GM12872 (cell line): ENCODE measurements at regions not wholly inside any gene's neighbourhood (a gene's known extent, or its start where the extent isn't known, plus 50 kb on each side); places are given as distances from the start of the nearest gene placed in this dataset.

Source experiments
- TF ChIP-seq, protein P1 (sequence below): IDR thresholded peaks from 3 replicates; pipeline ENCODE4 v1.5.1; 2011; ENCODE audit warnings: low read depth, mild to moderate bottlenecking, low read length, moderate library complexity; ENCODE audit not compliant: insufficient read depth

DNA sequence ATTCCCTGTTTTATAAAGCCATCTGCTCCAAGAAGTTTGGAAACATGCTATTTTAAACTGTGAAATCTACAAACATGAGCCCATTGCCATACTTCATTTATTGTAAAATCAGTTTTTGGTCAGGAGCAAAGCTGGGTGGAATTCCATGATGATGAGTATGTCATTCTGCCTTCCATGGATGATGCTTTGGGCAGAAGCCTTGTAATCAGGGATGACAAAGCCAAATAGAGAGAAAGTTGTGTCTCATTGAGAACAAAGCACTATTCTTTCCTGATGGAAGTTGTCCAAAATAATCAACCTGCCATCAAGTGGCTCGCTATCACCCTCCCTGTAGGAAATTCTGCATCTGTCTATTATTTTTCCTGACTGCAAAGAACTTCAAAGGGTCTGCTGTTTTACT is 313.0 kb upstream of the DEFB112 start:
- TF ChIP-seq, protein P1, sequence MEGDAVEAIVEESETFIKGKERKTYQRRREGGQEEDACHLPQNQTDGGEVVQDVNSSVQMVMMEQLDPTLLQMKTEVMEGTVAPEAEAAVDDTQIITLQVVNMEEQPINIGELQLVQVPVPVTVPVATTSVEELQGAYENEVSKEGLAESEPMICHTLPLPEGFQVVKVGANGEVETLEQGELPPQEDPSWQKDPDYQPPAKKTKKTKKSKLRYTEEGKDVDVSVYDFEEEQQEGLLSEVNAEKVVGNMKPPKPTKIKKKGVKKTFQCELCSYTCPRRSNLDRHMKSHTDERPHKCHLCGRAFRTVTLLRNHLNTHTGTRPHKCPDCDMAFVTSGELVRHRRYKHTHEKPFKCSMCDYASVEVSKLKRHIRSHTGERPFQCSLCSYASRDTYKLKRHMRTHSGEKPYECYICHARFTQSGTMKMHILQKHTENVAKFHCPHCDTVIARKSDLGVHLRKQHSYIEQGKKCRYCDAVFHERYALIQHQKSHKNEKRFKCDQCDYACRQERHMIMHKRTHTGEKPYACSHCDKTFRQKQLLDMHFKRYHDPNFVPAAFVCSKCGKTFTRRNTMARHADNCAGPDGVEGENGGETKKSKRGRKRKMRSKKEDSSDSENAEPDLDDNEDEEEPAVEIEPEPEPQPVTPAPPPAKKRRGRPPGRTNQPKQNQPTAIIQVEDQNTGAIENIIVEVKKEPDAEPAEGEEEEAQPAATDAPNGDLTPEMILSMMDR: no peak

DNA sequence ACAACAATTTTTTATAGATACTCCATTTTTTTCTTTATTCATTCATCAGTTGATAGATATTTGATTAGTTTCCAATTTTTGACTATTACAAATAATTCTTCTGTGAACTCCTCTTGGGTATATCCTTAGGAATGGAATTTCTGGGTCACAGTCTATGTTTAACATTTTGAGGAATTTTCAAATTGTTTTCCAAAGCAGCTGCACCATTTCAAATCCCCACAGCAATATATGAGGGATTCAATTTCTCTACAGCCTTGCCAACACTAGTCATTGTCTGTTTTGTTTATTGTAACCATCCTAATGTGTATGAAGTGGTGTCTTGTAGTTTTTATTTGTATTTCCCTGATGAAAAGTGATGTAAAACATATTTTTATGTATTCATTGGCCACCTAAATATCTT is 320.3 kb upstream of the DEFB112 start:
- TF ChIP-seq, protein P1: no peak

DNA sequence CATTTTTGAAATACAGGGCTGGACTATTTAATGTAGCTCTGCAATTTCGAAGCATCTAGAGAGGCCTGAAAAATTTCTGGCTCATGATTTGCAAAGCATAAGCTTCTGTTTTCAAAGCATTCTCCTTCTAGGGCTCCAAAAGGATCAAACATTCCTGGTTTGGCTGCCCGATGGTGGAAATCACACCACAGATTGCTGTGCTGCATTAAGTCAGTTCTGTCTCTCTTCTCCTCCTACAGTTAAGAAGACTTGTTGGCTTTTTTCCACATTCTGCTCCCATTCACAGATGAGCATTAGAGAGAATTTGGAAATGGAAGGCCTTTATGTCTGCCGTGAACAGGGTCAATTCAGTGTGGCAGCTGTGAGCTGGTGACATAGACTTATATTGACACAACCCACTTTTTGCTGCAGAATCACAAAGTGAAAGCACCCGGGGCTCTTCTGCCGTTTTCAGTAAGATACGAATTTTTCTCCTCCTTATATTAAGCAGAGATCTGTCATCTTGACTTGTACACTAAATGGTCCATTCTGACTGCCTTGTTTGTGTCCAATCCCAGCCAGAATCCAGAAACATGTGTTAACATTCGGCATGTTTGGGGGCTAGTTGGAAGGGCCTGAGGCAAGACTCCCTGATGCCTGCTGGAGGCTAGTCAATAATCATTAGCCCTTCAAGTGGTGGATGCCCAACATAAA is 330.8 kb upstream of the DEFB112 start:
- TF ChIP-seq, protein P1: no peak

DNA sequence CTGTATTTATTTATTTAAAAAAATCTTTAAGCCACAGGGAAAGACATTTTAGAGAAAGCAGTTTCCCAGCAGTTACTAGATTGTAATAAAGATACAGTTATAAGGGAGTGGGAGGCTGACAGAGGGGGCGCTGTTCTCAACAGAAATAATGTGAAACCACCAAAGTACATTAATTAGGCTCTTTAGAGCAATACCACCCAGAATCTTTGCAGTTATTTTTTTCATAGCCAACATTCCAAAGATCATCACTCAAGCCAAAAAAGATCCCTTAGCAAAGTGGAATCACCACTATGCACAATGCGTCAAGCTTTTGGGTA is 331.3 kb upstream of the DEFB112 start:
- TF ChIP-seq, protein P1: no peak

DNA sequence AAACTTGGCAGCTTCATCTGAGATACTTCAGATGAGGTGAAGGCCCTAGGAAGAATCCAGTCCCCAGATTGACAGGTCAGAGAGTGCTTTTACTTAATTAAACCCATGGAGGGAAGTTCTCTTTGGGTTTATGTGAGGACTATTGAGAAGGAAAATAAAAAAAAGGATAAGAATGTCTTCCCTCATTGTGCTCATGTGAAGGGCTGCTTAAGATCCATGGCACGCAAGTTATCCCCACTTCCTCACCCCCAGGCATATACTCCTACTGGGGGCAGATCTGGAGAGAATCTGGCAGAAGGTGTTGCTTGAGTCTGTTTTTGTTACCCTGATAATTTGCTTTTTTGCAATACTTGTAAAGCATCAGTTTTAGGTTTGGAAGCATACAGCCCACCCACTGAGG is 322.9 kb upstream of the TFAP2D start:
- TF ChIP-seq, protein P1: no peak

DNA sequence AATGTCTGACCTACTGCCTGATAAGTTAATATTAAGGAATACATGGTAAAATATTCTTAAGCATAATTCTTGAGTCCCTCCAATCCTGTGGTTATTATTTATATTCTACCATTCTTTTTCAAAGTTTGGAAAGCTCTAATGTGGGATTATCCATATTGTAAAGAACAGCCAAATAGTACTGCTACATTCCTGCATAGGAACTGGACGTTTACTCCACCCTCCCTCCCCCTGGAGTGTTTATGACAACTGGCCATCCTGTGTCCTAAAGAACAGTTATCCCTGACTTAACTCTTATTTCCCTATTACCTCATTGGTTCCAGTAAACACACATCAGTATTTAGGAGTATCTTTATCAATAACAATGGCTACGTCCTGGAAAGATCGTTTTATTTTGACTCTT is 308.7 kb upstream of the TFAP2D start:
- TF ChIP-seq, protein P1: no peak

DNA sequence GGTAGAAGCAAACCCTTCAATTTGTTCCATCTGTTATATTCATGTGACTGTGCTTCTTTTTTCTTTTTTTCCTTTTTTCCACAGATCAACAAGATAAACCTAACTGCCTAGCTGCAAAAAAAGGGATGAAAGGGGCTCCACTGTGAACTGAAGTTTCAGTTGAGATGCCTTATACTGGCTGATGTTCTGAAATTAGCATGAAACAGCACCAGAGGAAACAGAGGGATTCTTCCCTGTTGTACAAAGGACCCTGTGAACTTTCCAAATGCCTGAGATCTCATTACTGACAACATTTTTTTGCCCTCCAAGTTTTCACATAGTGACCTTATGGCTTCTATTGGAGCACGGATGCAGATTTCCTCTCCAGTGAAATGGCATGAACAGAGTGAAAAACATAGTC is 302.7 kb upstream of the TFAP2D start:
- TF ChIP-seq, protein P1: no peak
